Retinal pigment epithelial cell (primary cell): ENCODE measurements at regions not wholly inside any gene's neighbourhood (a gene's known extent, or its start where the extent isn't known, plus 50 kb on each side); places are given as distances from the start of the nearest gene placed in this dataset.

Experiments
- DNase-seq: peaks from one replicate; pipeline ENCODE4 v3.0.0-alpha.2; 2010; ENCODE audit warnings: low read depth
- H3K4me3 ChIP-seq: 2 replicates; pipeline ENCODE4 v1.5.1; 2011; ENCODE audit warnings: mild to moderate bottlenecking, low read length, control low read depth, moderate library complexity
- CTCF ChIP-seq: conservative IDR thresholded peaks from 2 replicates; pipeline ENCODE4 v1.5.1; 2011; ENCODE audit warnings: low read depth, low read length, control low read depth, inconsistent platforms

- no peak for DNase-seq
- no peak overlapping the region for H3K4me3 ChIP-seq
- TF ChIP-seq CTCF: no peak
Measured at GRCh38 chr7:98536803-98537202, 80.3 kb upstream of the NPTX2 start.

GRCh38 chr7:98534493-98534892 lies 82.6 kb upstream of the NPTX2 start:
- TF ChIP-seq CTCF: no peak
- no peak overlapping the region for H3K4me3 ChIP-seq
- no peak for DNase-seq

GRCh38 chr7:98531717-98532116 lies 85.4 kb upstream of the NPTX2 start:
- no peak for DNase-seq
- TF ChIP-seq CTCF: no peak
- H3K4me3 ChIP-seq: no peak overlapping the region

- H3K4me3 ChIP-seq: no peak overlapping the region
- TF ChIP-seq CTCF: no peak
- no peak for DNase-seq
Measured at GRCh38 chr7:98528079-98528478, 89.0 kb upstream of the NPTX2 start.

GRCh38 chr7:98526059-98526458 lies 91.0 kb upstream of the NPTX2 start:
- H3K4me3 ChIP-seq: no peak overlapping the region
- TF ChIP-seq CTCF: no peak
- no peak for DNase-seq

- no peak overlapping the region for H3K4me3 ChIP-seq
- no peak for DNase-seq
- TF ChIP-seq CTCF: no peak
Measured at GRCh38 chr7:98521089-98521692, 95.9 kb upstream of the NPTX2 start.

GRCh38 chr7:98520356-98520951 lies 96.6 kb upstream of the NPTX2 start:
- DNase-seq: no peak
- no peak for TF ChIP-seq CTCF
- no peak overlapping the region for H3K4me3 ChIP-seq
